SU-DHL-6 (cell line): ENCODE measurements at regions not wholly inside any gene's neighbourhood (a gene's known extent, or its start where the extent isn't known, plus 50 kb on each side); places are given as distances from the start of the nearest gene placed in this dataset.

Experiments used
- EZH2phosphoT487 ChIP-seq: fragments of 200-600 bp; sonication (generic), shearing (Covaris generic); conservative IDR thresholded peaks from 2 replicates; pipeline ENCODE4 v1.6.1; 2018; ENCODE audit warnings: mild to moderate bottlenecking, antibody characterized with exemption, low read length, moderate library complexity, mixed read lengths
- TF ChIP-seq, protein P1 (sequence below): fragments of 200-600 bp; sonication (generic); IDR thresholded peaks from one replicate; pipeline ENCODE4 v1.5.1; 2017; ENCODE audit warnings: antibody characterized with exemption, mild to moderate bottlenecking, low read length, moderate library complexity; ENCODE audit not compliant: insufficient read depth, poor library complexity, severe bottlenecking

DNA sequence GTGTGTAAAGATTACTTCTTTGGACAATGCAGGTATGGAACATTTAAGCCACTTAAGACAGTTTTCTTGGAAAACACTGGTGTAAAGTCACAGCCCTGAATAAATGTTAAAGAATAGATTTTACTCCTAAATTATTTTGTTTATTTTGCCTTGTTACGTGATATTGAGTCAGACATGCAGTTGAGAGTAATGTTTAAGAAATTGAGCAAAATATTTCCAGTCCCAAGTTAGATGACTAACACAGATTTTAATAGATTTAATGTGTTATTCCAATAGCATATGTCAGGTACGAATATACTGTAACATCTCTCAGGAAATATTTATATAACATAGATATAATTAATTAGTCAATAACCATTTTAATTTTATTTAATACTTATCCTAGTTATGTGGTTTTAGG lies 1361.7 kb downstream of the FSCB start:
- TF ChIP-seq, protein P1, sequence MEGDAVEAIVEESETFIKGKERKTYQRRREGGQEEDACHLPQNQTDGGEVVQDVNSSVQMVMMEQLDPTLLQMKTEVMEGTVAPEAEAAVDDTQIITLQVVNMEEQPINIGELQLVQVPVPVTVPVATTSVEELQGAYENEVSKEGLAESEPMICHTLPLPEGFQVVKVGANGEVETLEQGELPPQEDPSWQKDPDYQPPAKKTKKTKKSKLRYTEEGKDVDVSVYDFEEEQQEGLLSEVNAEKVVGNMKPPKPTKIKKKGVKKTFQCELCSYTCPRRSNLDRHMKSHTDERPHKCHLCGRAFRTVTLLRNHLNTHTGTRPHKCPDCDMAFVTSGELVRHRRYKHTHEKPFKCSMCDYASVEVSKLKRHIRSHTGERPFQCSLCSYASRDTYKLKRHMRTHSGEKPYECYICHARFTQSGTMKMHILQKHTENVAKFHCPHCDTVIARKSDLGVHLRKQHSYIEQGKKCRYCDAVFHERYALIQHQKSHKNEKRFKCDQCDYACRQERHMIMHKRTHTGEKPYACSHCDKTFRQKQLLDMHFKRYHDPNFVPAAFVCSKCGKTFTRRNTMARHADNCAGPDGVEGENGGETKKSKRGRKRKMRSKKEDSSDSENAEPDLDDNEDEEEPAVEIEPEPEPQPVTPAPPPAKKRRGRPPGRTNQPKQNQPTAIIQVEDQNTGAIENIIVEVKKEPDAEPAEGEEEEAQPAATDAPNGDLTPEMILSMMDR, result no peak
- no peak for TF ChIP-seq EZH2phosphoT487
